ACC112 (cell line): ENCODE measurements at regions not wholly inside any gene's neighbourhood (a gene's known extent, or its start where the extent isn't known, plus 50 kb on each side); places are given as distances from the start of the nearest gene placed in this dataset.

Source experiments
- H2AFZ ChIP-seq: fragments of 200-600 bp; sonication (generic); one replicate; pipeline ENCODE4 v1.6.0; 2017; ENCODE audit warnings: antibody characterized with exemption, low read length; ENCODE audit not compliant: unreplicated experiment
- H3K27ac ChIP-seq: fragments of 200-600 bp; sonication (generic); 2 replicates; pipeline ENCODE4 v1.5.1; 2014; ENCODE audit warnings: low read depth, mild to moderate bottlenecking, antibody characterized with exemption, low read length, moderate library complexity
- H3K27me3 ChIP-seq: fragments of 200-600 bp; sonication (generic); 2 replicates; pipeline ENCODE4 v1.6.1; 2014; ENCODE audit warnings: mild to moderate bottlenecking, antibody characterized with exemption, low read length, moderate library complexity, mixed read lengths; ENCODE audit not compliant: insufficient read depth
- H3K36me3 ChIP-seq: fragments of 200-600 bp; sonication (generic); 2 replicates; pipeline ENCODE4 v1.6.1; 2016; ENCODE audit warnings: mild to moderate bottlenecking, antibody characterized with exemption, low read length, moderate library complexity, mixed read lengths; ENCODE audit not compliant: insufficient read depth
- H3K4me1 ChIP-seq: fragments of 200-600 bp; sonication (generic); one replicate; pipeline ENCODE4 v1.6.1; 2016; ENCODE audit warnings: low read length, mixed read lengths; ENCODE audit not compliant: insufficient read depth, unreplicated experiment, control insufficient read depth
- H3K4me3 ChIP-seq: fragments of 200-600 bp; sonication (generic); 2 replicates; pipeline ENCODE4 v1.5.1; 2014; ENCODE audit warnings: mild to moderate bottlenecking, low read depth, low read length
- H3K79me2 ChIP-seq: fragments of 200-600 bp; sonication (generic); one replicate; pipeline ENCODE4 v1.6.0; 2016; ENCODE audit warnings: low read length; ENCODE audit not compliant: control insufficient read depth, unreplicated experiment, insufficient read depth

DNA sequence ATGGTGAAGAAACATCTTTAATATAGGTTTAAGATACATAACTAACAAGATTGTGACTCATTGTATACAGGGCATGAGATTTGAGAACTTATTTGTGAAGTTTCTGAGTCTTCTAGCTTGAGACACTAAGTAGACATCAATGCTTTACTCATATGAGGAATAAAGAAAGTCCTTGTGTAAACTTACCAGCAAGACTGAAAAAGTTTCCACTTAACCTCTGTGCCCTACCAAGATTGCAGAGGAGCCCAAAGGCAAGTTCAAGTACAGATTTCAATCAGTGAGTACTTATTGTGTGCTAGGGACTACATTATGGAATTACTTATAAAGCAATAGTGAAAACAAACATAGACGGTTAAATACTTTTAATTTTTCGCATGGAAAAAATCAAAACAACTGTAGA, 1041.2 kb upstream of the CELF4 start:
- no peak overlapping the region for H3K27ac ChIP-seq
- H3K27me3 ChIP-seq = no peaks in the 10 kb centered on the region
- no peak overlapping the region for H2AFZ ChIP-seq
- H3K79me2 ChIP-seq = no peaks in the 10 kb centered on the region
- H3K36me3 ChIP-seq = no peaks in the 10 kb centered on the region
- H3K4me1 ChIP-seq = no peaks in the 10 kb centered on the region
- no peak overlapping the region for H3K4me3 ChIP-seq

DNA sequence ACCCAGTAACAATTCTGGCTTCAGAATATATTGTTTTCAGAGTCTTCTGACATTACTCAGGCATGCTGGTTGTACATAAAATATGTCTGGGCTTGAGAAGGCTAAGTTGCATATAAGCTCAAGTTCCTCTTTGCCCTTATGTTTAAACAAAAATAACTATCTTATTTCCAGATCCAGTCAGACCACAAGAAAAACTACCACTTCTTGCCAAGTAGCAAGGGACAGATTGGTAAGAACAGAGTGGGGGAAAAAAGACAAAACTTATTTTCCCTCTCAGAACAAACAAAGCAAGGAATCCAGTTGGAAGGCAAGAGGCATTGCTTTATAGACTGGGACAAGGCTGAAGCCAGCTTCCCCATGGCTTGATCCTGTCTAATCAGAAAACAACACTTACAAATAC, 1036.7 kb upstream of the CELF4 start:
- no peaks in the 10 kb centered on the region for H3K27me3 ChIP-seq
- no peaks in the 10 kb centered on the region for H3K4me1 ChIP-seq
- H3K27ac ChIP-seq = no peak overlapping the region
- H3K36me3 ChIP-seq = no peaks in the 10 kb centered on the region
- no peaks in the 10 kb centered on the region for H3K79me2 ChIP-seq
- no peak overlapping the region for H2AFZ ChIP-seq
- no peak overlapping the region for H3K4me3 ChIP-seq

DNA sequence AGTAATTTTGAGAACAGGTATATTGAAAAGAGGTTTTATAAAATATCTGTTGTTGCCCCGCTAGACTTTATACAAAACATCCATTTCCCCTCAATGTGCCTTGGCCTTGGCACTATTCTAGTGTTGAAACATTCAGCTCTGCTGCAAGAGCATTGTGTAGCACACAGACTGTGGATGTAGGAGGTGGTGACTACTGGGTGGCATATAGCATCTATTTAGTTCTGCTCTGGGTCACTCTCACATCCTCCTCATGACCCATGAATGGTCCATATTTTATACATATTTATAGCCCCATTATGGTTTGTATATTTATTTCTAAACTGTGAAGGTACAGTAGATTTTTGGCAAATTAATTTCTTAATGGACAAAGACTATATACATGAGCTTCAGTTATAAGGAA, 1022.0 kb upstream of the CELF4 start:
- H2AFZ ChIP-seq = no peak overlapping the region
- H3K79me2 ChIP-seq = no peaks in the 10 kb centered on the region
- H3K27me3 ChIP-seq = no peaks in the 10 kb centered on the region
- no peaks in the 10 kb centered on the region for H3K4me1 ChIP-seq
- no peak overlapping the region for H3K27ac ChIP-seq
- no peaks in the 10 kb centered on the region for H3K36me3 ChIP-seq
- no peak overlapping the region for H3K4me3 ChIP-seq

GRCh38 chr18:38586327-38586726, 1020.7 kb upstream of the CELF4 start:
- no peaks in the 10 kb centered on the region for H3K4me1 ChIP-seq
- no peak overlapping the region for H3K27ac ChIP-seq
- no peak overlapping the region for H2AFZ ChIP-seq
- H3K4me3 ChIP-seq = no peak overlapping the region
- H3K27me3 ChIP-seq = no peaks in the 10 kb centered on the region
- H3K36me3 ChIP-seq = no peaks in the 10 kb centered on the region
- H3K79me2 ChIP-seq = no peaks in the 10 kb centered on the region

DNA sequence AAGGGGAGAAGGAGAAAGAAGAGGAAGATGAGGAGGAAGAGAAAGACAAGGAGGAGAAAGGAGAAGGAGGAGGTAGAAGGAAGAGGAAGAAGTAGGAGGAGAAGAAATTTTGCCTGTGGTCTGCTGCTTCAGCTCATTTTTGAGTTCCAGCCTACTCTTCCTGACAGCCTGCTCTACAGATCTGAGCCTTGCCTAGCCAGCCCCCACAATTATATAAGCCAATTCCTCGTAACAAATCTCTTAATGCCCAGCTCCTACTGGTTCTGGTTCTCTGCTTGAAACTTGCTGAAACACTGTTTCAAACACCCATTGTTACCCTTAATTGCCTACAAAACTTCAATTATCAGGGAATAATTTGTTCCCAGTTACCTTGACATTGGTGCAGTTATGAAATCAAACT, 1014.2 kb upstream of the CELF4 start:
- Histone ChIP-seq H3K79me2 (no peaks in the 10 kb centered on the region), H2AFZ (no peak overlapping the region), H3K4me1 (no peaks in the 10 kb centered on the region), H3K4me3 (no peak overlapping the region), H3K27me3 (no peaks in the 10 kb centered on the region), H3K27ac (no peak overlapping the region), H3K36me3 (no peaks in the 10 kb centered on the region)

- no peaks in the 10 kb centered on the region for H3K27me3 ChIP-seq
- H2AFZ ChIP-seq = no peak overlapping the region
- no peaks in the 10 kb centered on the region for H3K79me2 ChIP-seq
- no peaks in the 10 kb centered on the region for H3K36me3 ChIP-seq
- H3K27ac ChIP-seq = no peak overlapping the region
- no peaks in the 10 kb centered on the region for H3K4me1 ChIP-seq
- no peak overlapping the region for H3K4me3 ChIP-seq
Measured at GRCh38 chr18:38576916-38577315, 1011.3 kb upstream of the CELF4 start.

DNA sequence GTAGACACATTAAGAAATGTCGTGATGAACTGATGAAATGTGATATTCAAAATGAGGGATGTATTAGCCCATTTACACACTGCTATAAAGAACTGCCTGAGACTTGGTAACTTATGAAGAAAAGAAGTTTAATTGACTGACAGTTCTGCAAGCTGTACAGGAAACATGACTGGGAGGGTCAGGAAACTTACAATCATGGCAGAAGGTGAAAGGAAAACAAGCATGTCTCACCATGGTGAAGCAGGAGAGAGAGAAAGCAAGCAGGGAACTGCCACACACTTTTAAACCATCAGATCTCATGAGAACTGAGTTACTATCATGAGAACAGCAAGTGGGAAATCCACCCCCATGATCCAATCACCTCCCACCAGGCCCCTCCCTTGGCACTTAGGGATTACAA, 1010.8 kb upstream of the CELF4 start:
- H3K79me2 ChIP-seq = no peaks in the 10 kb centered on the region
- no peak overlapping the region for H2AFZ ChIP-seq
- H3K27me3 ChIP-seq = no peaks in the 10 kb centered on the region
- no peaks in the 10 kb centered on the region for H3K36me3 ChIP-seq
- H3K4me3 ChIP-seq = no peak overlapping the region
- no peaks in the 10 kb centered on the region for H3K4me1 ChIP-seq
- no peak overlapping the region for H3K27ac ChIP-seq

DNA sequence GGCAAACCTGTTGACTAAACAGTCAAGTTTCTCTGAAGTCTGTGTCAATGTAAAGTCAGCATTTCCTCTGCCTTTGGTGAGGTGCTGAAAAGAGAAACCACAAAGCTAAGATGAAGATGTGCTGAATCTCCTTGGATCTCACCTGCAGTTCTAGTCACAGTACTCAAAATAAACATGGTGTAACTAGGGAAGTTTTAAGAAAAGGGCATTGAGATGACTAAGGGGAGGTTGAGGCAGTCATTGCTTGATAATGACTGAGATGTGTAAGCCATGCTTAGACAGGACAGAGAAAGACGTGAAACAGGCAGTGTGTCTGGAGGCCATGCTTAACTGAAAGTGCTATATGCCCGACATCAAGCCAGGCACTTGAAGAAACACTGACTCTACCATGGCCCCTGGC, 1010.0 kb upstream of the CELF4 start:
- Histone ChIP-seq H3K4me3 (no peak overlapping the region), H3K36me3 (no peaks in the 10 kb centered on the region), H3K4me1 (no peaks in the 10 kb centered on the region), H3K27me3 (no peaks in the 10 kb centered on the region), H3K27ac (no peak overlapping the region), H3K79me2 (no peaks in the 10 kb centered on the region), H2AFZ (no peak overlapping the region)

DNA sequence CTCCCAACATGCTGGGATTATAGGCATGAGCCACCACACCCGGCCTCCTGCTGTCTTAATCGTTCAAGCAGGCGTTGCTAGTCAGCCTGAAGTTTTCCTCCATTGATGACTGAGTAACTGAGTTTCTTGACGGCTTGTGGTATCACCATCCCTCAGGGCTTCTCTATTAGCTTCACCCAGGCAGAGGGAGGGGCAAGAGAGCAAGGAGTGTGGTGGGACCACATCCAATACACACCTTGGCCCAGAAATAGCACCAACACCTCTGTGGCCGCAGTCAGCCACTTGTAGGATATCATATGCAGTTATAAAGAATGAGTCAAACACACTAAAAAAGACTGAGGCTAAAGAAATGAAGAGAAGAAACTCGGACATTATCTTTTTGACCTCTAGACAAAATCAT, 1009.4 kb upstream of the CELF4 start:
- Histone ChIP-seq H3K27me3 (no peaks in the 10 kb centered on the region), H3K79me2 (no peaks in the 10 kb centered on the region), H3K27ac (no peak overlapping the region), H3K4me3 (no peak overlapping the region), H3K4me1 (no peaks in the 10 kb centered on the region), H2AFZ (no peak overlapping the region), H3K36me3 (no peaks in the 10 kb centered on the region)

DNA sequence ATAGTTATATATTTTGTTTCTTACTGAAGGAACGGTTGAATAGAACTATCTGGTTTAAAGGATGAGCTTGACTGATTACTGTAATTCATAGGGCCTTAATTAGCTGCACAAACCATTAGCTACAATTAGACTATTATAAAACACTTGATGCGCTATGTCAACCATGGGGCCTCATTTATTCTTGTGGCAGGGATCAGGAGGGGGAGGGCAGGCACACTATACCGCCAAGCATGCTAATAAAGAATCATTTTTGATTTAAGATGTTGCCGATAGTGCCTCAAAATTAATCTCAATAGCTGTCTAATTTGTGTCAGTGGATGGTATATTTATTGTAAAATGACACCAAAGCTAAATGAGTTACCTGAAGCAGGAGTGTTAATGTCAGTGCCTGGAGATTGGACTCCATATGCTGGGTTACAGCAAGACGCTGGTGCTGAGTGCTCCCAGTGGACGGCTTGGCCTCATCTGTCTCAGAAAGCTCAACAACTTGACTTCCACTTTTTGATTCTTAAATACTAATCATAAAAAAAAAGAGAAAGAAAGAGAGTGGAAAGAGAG, 1007.0 kb upstream of the CELF4 start:
- no peak overlapping the region for H2AFZ ChIP-seq

DNA sequence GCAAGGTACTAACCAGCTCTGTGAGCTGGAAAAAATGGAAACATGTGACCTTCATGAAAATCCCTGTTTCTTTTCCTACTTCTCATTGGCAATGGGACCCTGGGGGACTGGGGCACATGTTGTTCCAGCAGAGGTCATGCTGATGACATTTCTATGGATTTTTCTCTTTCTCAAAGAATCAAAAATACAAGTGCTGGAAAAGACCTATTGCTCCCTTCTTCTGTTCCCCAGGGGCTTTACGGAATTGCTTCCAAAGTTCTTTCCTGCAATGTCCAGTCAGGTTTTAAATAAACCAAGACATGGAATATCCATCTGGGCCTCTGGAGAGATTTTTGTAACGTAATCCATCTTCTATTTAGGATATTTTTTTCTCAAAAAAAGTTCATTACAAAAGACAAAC, 1006.1 kb upstream of the CELF4 start:
- no peaks in the 10 kb centered on the region for H3K27me3 ChIP-seq
- no peak overlapping the region for H3K4me3 ChIP-seq
- H3K4me1 ChIP-seq = no peaks in the 10 kb centered on the region
- H3K27ac ChIP-seq = no peak overlapping the region
- H3K79me2 ChIP-seq = no peaks in the 10 kb centered on the region
- no peak overlapping the region for H2AFZ ChIP-seq
- no peaks in the 10 kb centered on the region for H3K36me3 ChIP-seq

More for the DNA sequence above, 1007.0 kb upstream of the CELF4 start:
- H3K79me2 ChIP-seq = no peaks in the 10 kb centered on the region
- H3K36me3 ChIP-seq = no peaks in the 10 kb centered on the region
- no peak overlapping the region for H3K4me3 ChIP-seq
- H3K27me3 ChIP-seq = no peaks in the 10 kb centered on the region
- H3K27ac ChIP-seq = no peak overlapping the region
- no peaks in the 10 kb centered on the region for H3K4me1 ChIP-seq
